BE2C (cell line): ENCODE measurements at regions not wholly inside any gene's neighbourhood (a gene's known extent, or its start where the extent isn't known, plus 50 kb on each side); places are given as distances from the start of the nearest gene placed in this dataset.
"Not testable (repeated sequence)": the region's sequence is repeated elsewhere in the genome, so short reads cannot be mapped to it uniquely, and the experiment has no call there.

Experiments
- DNase-seq: peaks from one replicate; pipeline ENCODE4 v3.0.0-alpha.2; 2020
- H3K27me3 ChIP-seq: fragments of 250-450 bp; sonication (Bioruptor Pico); 2 replicates; pipeline ENCODE4 v1.5.1; 2020; ENCODE audit warnings: mild to moderate bottlenecking
- H3K36me3 ChIP-seq: fragments of 250-450 bp; sonication (Bioruptor Pico); 2 replicates; pipeline ENCODE4 v1.5.1; 2020; ENCODE audit warnings: mild to moderate bottlenecking
- H3K4me1 ChIP-seq: fragments of 250-450 bp; sonication (Bioruptor Pico); 2 replicates; pipeline ENCODE4 v1.5.1; 2020
- H3K4me3 ChIP-seq: 2 replicates; pipeline ENCODE4 v1.5.1; 2011; ENCODE audit warnings: low read depth, low read length
- H3K9me3 ChIP-seq: fragments of 250-450 bp; sonication (Bioruptor Pico); 2 replicates; pipeline ENCODE4 v1.5.1; 2020
- CTCF ChIP-seq: IDR thresholded peaks from 2 replicates; pipeline ENCODE4 v1.5.1; 2012; ENCODE audit warnings: mild to moderate bottlenecking, low read depth, low read length

- TF ChIP-seq CTCF: no peak
Measured at GRCh38 chr10:62938672-62939071, 122.5 kb upstream of the EGR2 start.

GRCh38 chr10:62937674-62938073, 121.5 kb upstream of the EGR2 start:
- Histone ChIP-seq H3K9me3 (no peaks in the 10 kb centered on the region), H3K36me3 (no peaks in the 10 kb centered on the region), H3K27me3 (no peaks in the 10 kb centered on the region), H3K4me1 (no peaks in the 10 kb centered on the region), H3K4me3 (no peak overlapping the region)
- no peak for DNase-seq
- no peak for TF ChIP-seq CTCF

More at GRCh38 chr10:62938672-62939071, 122.5 kb upstream of the EGR2 start:
- no peak overlapping the region for H3K4me3 ChIP-seq
- no peaks in the 10 kb centered on the region for H3K9me3 ChIP-seq
- H3K36me3 ChIP-seq: no peaks in the 10 kb centered on the region
- DNase-seq: no peak
- H3K27me3 ChIP-seq: no peaks in the 10 kb centered on the region
- no peaks in the 10 kb centered on the region for H3K4me1 ChIP-seq

- H3K36me3 ChIP-seq: no peaks in the 10 kb centered on the region
- no peaks in the 10 kb centered on the region for H3K27me3 ChIP-seq
- no peak overlapping the region for H3K4me3 ChIP-seq
- no peaks in the 10 kb centered on the region for H3K4me1 ChIP-seq
- no peaks in the 10 kb centered on the region for H3K9me3 ChIP-seq
- DNase-seq: no peak
- TF ChIP-seq CTCF: no peak
Measured at GRCh38 chr10:62935022-62935421, 118.9 kb upstream of the EGR2 start.

GRCh38 chr10:62934258-62934657, 118.1 kb upstream of the EGR2 start:
- Histone ChIP-seq H3K9me3 (no peaks in the 10 kb centered on the region), H3K4me1 (no peaks in the 10 kb centered on the region), H3K36me3 (no peaks in the 10 kb centered on the region), H3K27me3 (no peaks in the 10 kb centered on the region), H3K4me3 (no peak overlapping the region)
- no peak for DNase-seq
- no peak for TF ChIP-seq CTCF

GRCh38 chr10:62928763-62929162, 112.6 kb upstream of the EGR2 start:
- H3K27me3 ChIP-seq, H3K9me3 ChIP-seq, H3K36me3 ChIP-seq, DNase-seq, H3K4me3 ChIP-seq, H3K4me1 ChIP-seq: not testable (repeated sequence)

GRCh38 chr10:62926407-62926806, 110.2 kb upstream of the EGR2 start:
- TF ChIP-seq CTCF: no peak
- Histone ChIP-seq H3K36me3 (no peaks in the 10 kb centered on the region), H3K4me1 (no peaks in the 10 kb centered on the region), H3K27me3 (no peaks in the 10 kb centered on the region), H3K9me3 (no peaks in the 10 kb centered on the region), H3K4me3 (no peak overlapping the region)
- DNase-seq: no peak

- no peak for TF ChIP-seq CTCF
- H3K9me3 ChIP-seq: no peaks in the 10 kb centered on the region
- no peaks in the 10 kb centered on the region for H3K27me3 ChIP-seq
- H3K4me3 ChIP-seq: no peak overlapping the region
- no peaks in the 10 kb centered on the region for H3K36me3 ChIP-seq
- no peak for DNase-seq
- no peaks in the 10 kb centered on the region for H3K4me1 ChIP-seq
Measured at GRCh38 chr10:62924344-62924748, 108.2 kb upstream of the EGR2 start.
